ENCODE measurements at regions not wholly inside any gene's neighbourhood (a gene's known extent, or its start where the extent isn't known, plus 50 kb on each side); places are given as distances from the start of the nearest gene placed in this dataset.

DNA sequence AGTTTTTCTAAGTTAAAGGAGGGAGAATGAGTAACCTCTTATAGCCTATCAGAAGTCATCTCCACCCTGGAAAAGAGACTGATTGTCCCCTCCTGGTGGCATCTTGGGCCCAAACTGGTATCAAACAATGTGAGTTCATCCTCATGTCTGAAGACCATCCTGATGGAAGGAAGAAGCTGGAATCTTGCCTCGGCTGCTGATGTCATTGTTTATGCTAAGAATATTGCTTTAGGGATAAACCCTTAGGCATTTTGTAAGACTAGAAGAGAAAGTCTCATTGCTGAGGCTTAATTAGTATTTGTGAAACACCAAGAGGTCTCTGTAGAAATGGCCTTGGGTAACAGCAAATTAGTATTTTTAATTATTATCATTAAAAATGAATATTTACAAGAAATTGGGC, 65.7 kb upstream of the KCNN2 start:
- DNase-seq = no peak

DNA sequence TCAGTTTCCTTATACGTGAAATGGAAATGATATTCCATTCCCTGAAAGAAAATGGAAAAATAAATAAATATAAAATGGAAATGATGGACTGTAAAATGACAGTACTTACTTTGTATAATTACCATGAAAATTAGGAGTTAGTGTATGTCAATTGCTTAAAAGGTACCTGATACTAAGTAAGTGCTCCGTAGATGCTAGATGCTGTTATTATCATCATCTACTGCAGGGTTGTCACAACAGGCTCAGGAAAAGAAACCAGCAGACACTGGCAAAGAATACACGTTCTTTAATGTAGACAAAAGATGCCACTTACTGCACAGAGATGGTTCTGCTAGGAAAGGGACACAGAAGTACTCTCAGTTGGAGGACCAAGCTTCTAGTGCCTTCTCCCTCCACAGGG, 64.0 kb upstream of the KCNN2 start:
- no peak for DNase-seq

DNA sequence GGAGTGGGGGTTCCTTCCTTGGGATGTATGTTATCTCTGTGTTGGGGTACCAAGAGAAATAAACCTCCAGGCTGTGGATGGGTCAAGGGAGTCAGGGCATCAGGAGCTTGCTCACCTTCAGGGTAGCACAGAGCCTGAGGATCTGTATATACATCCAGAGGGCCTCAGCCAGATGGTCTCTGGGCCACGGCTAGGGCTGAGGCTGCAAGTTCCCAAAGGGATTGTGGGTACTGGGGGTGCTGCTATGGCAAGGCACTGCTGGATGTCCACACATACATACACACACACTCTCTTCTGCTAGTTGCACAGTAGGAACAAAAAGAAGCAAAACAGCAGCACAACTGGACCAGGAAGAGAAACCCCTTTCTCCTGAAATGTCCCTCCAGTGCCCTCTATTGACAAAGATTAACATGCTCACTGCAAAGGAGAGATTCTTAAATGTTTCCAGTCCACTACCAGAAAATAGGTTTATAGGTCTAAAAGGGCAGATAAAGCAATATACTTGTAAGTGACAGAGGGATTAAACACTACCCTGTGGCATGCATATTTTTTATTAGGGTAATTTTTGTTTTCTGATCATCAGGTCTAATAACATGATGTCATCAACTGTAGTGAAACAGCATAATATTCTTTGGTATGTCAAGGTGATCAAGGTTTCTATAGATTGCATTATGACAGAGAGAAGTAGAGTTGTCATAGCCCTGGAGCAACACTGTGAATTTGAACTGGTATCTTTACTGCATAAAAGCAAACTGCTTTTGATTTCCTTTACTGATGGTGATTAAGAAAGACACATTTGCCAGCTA, 56.3 kb upstream of the KCNN2 start:
- DNase-seq = no peak

DNA sequence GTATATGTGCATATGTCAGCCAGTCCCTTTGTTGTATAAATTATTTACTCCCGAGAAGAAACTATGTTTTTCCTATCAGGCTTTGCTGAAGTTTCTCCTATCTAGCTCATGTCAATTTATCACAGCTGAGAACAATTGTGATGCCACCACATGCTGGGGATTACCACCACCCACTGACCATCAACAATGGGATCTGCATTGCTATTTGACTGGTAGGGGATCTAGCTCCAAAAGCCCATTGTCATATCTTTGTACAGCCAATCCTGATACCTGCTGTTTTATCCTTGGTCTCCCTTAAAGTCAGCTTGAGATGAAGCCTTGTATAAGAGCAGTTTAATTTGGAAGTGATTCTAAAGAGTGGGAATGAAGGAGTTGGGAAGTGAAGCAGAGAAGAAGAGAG, 53.9 kb upstream of the KCNN2 start:
- DNase-seq = no peak

DNA sequence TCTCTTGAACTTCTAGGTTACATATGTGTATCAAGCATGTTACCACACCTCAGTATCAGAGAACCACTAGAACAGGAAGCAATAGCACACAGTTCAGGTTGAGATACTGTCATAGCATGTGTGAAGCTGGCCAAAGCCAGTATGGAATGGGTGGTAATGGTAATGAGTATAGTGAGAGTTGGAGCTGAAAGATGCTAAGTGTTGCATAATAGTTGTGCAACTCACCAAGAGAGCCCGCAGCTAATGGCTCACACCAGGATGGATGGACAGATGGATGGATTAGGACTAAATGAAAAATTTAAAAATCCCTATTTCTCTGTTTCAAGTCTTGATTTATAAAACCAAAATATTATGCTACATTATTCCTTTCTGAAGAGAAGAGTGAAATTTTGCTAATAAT, 53.4 kb upstream of the KCNN2 start:
- DNase-seq = no peak

DNA sequence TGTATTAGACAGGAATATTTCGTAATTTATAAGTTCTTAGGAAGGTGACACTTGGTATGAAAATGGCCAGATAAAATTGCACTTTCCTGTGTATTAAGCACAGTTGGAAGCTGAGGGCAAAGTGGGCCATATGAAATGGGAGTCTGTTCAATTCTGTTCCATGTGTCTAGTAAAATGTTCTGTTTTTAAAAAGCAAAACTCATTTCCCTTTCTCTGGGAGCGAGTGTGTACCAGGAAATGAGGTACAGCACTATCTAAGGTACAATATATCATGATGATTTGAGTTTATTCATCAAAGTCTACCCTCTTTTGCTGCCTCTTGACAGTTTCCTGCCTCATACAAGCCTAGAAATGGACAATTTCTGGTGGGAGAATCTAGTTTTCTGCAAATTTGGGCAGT, 51.2 kb upstream of the KCNN2 start:
- no peak for DNase-seq

DNA sequence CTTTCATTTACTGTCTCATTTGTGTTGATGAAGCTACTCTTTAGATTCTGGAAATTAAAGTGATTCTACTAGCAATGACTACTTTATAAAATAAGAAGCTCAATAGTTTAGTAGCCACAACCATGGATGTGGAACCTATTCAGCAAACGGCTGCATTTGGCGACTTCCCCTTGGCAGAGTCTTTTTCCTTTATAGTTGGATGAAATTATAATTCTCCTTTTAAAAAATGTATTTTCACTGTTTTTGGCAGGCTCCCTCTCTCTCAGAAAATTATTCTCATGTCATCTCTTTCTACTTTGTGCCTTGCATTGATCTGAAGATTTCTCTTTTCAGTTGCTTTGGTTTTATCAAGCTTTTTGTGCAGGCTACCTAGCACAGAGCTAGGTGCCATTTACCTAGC, 50.6 kb upstream of the KCNN2 start:
- no peak for DNase-seq

DNA sequence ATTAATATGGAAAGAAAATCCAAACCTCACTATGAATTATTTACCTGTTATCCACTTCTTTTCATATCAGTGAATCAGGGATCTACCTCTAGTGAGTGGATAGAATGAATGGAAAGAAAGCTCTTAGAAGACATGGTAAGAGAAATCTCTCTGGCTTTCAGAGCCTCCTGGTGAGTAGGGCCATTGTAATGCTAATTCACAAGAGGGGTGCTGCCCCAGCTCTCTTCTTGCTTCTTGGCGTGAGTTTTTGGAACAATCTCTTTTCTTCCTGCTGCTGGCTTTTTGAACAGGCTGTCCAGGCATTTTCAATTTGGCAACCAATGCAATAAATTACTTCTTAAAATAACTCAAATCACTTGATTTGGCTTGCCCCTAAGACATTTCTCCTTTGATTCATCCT, 49.9 kb upstream of the KCNN2 start:
- no peak for DNase-seq
